ENCODE measurements at regions not wholly inside any gene's neighbourhood (a gene's known extent, or its start where the extent isn't known, plus 50 kb on each side); places are given as distances from the start of the nearest gene placed in this dataset.
A peak's percentile ranks its signal among the peaks of the same experiment; 100 is the strongest.

GRCh38 chr1:228936881-228937280 is 201.6 kb downstream of the RHOU start:
- no peaks in the 10 kb centered on the region for H3K9me3 ChIP-seq
- H3K4me1 ChIP-seq, result peaks cover 0 to 25% of the 10 kb centered on the region in 2 donors
- H3K4me3 ChIP-seq, result no peak overlapping the region
- H3K27ac ChIP-seq, result no peak overlapping the region
- DNase-seq (ENCODE audit: low spot score), result no peak
- H3K36me3 ChIP-seq, result no peaks in the 10 kb centered on the region
- H3K27me3 ChIP-seq, result no peaks in the 10 kb centered on the region
- TF ChIP-seq, protein P1, sequence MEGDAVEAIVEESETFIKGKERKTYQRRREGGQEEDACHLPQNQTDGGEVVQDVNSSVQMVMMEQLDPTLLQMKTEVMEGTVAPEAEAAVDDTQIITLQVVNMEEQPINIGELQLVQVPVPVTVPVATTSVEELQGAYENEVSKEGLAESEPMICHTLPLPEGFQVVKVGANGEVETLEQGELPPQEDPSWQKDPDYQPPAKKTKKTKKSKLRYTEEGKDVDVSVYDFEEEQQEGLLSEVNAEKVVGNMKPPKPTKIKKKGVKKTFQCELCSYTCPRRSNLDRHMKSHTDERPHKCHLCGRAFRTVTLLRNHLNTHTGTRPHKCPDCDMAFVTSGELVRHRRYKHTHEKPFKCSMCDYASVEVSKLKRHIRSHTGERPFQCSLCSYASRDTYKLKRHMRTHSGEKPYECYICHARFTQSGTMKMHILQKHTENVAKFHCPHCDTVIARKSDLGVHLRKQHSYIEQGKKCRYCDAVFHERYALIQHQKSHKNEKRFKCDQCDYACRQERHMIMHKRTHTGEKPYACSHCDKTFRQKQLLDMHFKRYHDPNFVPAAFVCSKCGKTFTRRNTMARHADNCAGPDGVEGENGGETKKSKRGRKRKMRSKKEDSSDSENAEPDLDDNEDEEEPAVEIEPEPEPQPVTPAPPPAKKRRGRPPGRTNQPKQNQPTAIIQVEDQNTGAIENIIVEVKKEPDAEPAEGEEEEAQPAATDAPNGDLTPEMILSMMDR (IDR thresholded peaks at IDR 0.05), result no peak

- DNase-seq (ENCODE audit: low spot score), result no peak
- Histone ChIP-seq H3K27ac (peak overlapping the region; percentile 60 to 81), H3K4me3 (no peak overlapping the region), H3K27me3 (no peaks in the 10 kb centered on the region), H3K9me3 (no peaks in the 10 kb centered on the region), H3K4me1 (peaks cover 0 to 25% of the 10 kb centered on the region in 2 donors), H3K36me3 (no peaks in the 10 kb centered on the region)
- TF ChIP-seq, protein P1 (IDR thresholded peaks at IDR 0.05), result no peak
Observed at GRCh38 chr1:228937351-228937750, 202.1 kb downstream of the RHOU start.

DNA sequence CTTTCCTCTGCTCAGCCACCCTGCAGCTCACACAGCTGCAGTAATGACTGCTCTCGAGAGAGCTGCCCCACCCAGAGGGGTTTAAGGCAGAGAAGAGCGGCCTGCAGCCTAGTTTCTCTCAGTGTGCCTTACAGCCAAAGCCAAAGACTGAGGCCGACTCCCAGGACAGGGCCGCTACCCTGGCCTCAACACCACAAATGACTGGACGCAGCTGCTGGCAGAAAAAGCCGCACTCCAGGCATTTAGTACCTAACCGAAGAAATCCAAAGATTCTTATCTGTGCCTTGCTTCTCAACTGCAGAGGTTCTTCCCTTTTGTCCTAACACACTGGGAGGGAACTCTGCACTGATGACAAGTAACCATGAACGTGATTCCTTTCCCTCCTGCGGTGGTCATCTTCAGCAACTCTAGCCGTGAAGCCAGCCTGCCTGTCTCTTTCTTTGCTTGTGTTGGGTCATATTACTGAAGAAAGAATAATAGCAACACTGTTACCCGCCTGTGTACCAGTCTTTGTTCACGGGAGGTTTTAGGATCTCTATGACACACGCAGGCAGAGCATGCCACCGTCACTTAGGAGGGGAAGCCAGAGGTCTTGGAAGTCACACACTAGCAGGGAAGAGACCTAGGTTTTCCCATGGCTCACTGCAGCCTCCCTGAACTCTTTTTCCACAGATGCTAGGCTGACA is 202.7 kb downstream of the RHOU start:
- no peaks in the 10 kb centered on the region for H3K9me3 ChIP-seq
- peaks cover 0 to 25% of the 10 kb centered on the region in 2 donors for H3K4me1 ChIP-seq
- H3K36me3 ChIP-seq, result no peaks in the 10 kb centered on the region
- no peak overlapping the region for H3K4me3 ChIP-seq
- peak overlapping the region; percentile 60 to 81 for H3K27ac ChIP-seq
- DNase-seq (ENCODE audit: low spot score), result no peak
- TF ChIP-seq, protein P1 (IDR thresholded peaks at IDR 0.05), result no peak
- no peaks in the 10 kb centered on the region for H3K27me3 ChIP-seq

DNA sequence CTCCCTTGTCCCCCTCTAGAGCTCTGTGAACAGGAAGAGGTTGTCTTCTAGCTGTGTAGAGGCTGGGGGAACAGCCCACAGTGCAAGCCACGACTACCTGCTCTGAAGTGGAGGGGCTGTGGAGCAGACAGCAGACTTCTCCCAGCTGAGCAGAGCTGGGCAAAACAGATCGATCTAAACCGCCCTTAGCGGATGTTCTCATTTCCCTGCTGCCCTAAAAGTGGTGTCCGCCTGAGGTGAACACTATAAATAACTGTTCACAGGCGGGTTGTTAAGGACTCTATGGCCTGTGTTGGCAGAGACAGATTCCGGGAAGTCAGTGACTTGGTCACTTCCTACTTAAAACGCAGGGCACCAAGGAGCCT is 203.2 kb downstream of the RHOU start:
- no peak for DNase-seq (ENCODE audit: low spot score)

GRCh38 chr1:228939001-228939691 is 203.9 kb downstream of the RHOU start:
- no peaks in the 10 kb centered on the region for H3K9me3 ChIP-seq
- H3K27ac ChIP-seq, result peak overlapping the region; percentile 60 to 81
- H3K27me3 ChIP-seq, result no peaks in the 10 kb centered on the region
- TF ChIP-seq, protein P1 (IDR thresholded peaks at IDR 0.05), result no peak
- DNase-seq (ENCODE audit: low spot score), result no peak
- H3K36me3 ChIP-seq, result no peaks in the 10 kb centered on the region
- H3K4me1 ChIP-seq, result peaks cover 0 to 25% of the 10 kb centered on the region in 2 donors
- H3K4me3 ChIP-seq, result no peak overlapping the region

More for the DNA sequence above, 203.2 kb downstream of the RHOU start:
- no peaks in the 10 kb centered on the region for H3K36me3 ChIP-seq
- no peak overlapping the region for H3K4me3 ChIP-seq
- TF ChIP-seq, protein P1 (IDR thresholded peaks at IDR 0.05), result no peak
- H3K4me1 ChIP-seq, result peaks cover 0 to 25% of the 10 kb centered on the region in 2 donors
- peak overlapping the region; percentile 60 to 81 for H3K27ac ChIP-seq
- no peaks in the 10 kb centered on the region for H3K9me3 ChIP-seq
- H3K27me3 ChIP-seq, result no peaks in the 10 kb centered on the region
